RWPE2 (cell line): ENCODE measurements at regions not wholly inside any gene's neighbourhood (a gene's known extent, or its start where the extent isn't known, plus 50 kb on each side); places are given as distances from the start of the nearest gene placed in this dataset.
A peak's percentile ranks its signal among the peaks of the same experiment; 100 is the strongest.
"Not testable (repeated sequence)": the region's sequence is repeated elsewhere in the genome, so short reads cannot be mapped to it uniquely, and the experiment has no call there.

Experiments used
- ATAC-seq: fragments of 200-7000 bp; cut with Tn5 transposase; 3 replicates; pipeline ENCODE4 v1.9.1; 2021; ENCODE audit warnings: low read depth
- DNase-seq: peaks from one replicate; pipeline ENCODE4 v3.0.0-alpha.2; 2020; ENCODE audit warnings: low spot score
- H3K27ac ChIP-seq: fragments of 450-650 bp; 2 replicates; pipeline ENCODE4 v1.5.1; 2017; ENCODE audit warnings: mild to moderate bottlenecking; ENCODE audit not compliant: poor library complexity, severe bottlenecking
- H3K27me3 ChIP-seq: fragments of 250-450 bp; sonication (Bioruptor Pico); 2 replicates; pipeline ENCODE4 v1.5.1; 2021; ENCODE audit warnings: mild to moderate bottlenecking, moderate library complexity; ENCODE audit not compliant: insufficient read depth, poor library complexity, severe bottlenecking
- H3K36me3 ChIP-seq: fragments of 250-450 bp; sonication (Bioruptor Pico); 2 replicates; pipeline ENCODE4 v1.5.1; 2020; ENCODE audit warnings: low read depth, mild to moderate bottlenecking, moderate library complexity
- H3K4me1 ChIP-seq: fragments of 250-450 bp; sonication (Bioruptor Pico); 2 replicates; pipeline ENCODE4 v1.5.1; 2021; ENCODE audit warnings: mild to moderate bottlenecking, moderate library complexity; ENCODE audit not compliant: insufficient read depth, poor library complexity, severe bottlenecking
- H3K4me3 ChIP-seq: fragments of 250-450 bp; sonication (Bioruptor Pico); 2 replicates; pipeline ENCODE4 v1.5.1; 2021; ENCODE audit warnings: mild to moderate bottlenecking, moderate library complexity; ENCODE audit not compliant: severe bottlenecking
- H3K9me3 ChIP-seq: fragments of 250-450 bp; sonication (Bioruptor Pico); 2 replicates; pipeline ENCODE4 v1.5.1; 2021; ENCODE audit warnings: mild to moderate bottlenecking, moderate library complexity; ENCODE audit not compliant: severe bottlenecking
- TF ChIP-seq, protein P1 (sequence below): fragments of 450-650 bp; IDR thresholded peaks from one replicate; pipeline ENCODE4 v1.5.1; 2017; ENCODE audit warnings: mild to moderate bottlenecking, moderate library complexity; ENCODE audit not compliant: poor library complexity, severe bottlenecking

DNA sequence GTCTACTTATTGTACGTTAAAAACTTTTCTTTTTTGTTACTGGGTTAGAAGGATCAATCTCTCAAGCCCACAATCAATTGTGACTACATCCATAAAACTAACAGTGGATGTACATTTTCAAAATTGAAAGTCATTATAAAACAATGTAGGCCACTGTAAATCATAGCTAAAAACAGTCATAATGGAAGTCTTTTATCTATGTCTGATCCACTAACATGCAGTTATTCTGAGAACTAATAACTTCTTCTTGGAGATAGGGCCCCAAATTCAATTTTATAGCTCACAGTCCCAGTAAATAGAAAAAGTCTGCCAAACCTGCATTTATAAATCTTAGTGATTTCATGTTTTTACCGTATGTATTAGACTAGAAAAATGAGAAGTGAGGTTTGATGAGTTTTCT, 187.3 kb upstream of the MMS22L start:
- Histone ChIP-seq H3K36me3 (no peaks in the 10 kb centered on the region), H3K9me3 (no peaks in the 10 kb centered on the region), H3K27me3 (no peaks in the 10 kb centered on the region), H3K27ac (no peak overlapping the region), H3K4me1 (no peaks in the 10 kb centered on the region), H3K4me3 (no peak overlapping the region)
- TF ChIP-seq, protein P1, sequence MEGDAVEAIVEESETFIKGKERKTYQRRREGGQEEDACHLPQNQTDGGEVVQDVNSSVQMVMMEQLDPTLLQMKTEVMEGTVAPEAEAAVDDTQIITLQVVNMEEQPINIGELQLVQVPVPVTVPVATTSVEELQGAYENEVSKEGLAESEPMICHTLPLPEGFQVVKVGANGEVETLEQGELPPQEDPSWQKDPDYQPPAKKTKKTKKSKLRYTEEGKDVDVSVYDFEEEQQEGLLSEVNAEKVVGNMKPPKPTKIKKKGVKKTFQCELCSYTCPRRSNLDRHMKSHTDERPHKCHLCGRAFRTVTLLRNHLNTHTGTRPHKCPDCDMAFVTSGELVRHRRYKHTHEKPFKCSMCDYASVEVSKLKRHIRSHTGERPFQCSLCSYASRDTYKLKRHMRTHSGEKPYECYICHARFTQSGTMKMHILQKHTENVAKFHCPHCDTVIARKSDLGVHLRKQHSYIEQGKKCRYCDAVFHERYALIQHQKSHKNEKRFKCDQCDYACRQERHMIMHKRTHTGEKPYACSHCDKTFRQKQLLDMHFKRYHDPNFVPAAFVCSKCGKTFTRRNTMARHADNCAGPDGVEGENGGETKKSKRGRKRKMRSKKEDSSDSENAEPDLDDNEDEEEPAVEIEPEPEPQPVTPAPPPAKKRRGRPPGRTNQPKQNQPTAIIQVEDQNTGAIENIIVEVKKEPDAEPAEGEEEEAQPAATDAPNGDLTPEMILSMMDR, result no peak
- DNase-seq (no peak), ATAC-seq (no peak)

DNA sequence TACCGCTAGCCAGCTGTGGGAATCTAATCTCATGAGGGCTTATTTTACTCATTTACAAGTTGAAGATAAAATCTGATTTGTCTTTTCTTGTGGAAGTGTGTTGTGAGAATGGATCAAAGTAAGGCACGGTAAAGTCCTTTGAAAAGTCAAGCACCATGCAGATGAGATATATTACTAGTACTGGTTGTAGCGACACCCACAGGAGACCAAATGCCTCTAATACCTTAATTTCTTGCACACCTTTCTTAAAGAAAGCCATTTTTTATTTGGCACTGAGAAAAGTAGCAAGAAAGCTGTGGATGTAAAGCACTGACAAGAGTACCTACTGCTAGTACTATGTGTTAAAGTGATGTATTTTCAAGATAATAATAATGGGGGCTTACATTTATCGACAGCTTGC, 191.0 kb upstream of the MMS22L start:
- DNase-seq (no peak), ATAC-seq (no peak)
- no peaks in the 10 kb centered on the region for H3K27me3 ChIP-seq
- no peaks in the 10 kb centered on the region for H3K9me3 ChIP-seq
- TF ChIP-seq, protein P1, result no peak
- H3K4me3 ChIP-seq, result no peak overlapping the region
- no peak overlapping the region for H3K27ac ChIP-seq
- H3K4me1 ChIP-seq, result no peaks in the 10 kb centered on the region
- no peaks in the 10 kb centered on the region for H3K36me3 ChIP-seq

DNA sequence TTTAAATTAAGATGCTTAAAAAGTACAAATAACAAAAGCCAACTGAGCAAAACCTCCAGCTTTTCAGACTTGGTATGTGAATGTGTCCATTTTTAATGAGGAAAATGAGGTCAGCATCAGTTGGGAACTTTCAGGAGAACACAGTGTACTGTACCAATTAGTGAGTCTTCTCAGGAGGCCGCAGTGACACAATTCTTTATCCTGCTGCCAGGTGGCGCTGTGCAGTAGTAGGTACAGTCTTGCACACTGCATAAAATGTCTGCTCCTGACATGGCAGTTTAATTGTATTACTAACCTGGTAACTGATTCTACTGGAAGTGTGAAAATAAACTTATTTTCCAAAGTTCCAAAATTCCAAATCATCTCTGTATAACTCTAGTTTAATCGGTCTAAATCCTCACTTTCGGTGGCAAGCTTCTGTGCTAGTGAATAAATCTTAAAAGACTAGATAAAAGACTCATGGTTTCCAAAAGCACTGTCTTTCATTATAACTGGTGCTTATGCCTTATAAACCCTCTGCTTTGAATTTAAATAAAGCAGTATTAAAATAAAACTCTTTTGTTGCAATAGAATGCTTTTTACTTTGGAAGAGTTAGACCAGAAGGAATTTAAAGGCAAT, 214.8 kb upstream of the MMS22L start:
- Histone ChIP-seq H3K4me3 (no peak overlapping the region), H3K4me1 (no peaks in the 10 kb centered on the region), H3K27ac (no peak overlapping the region), H3K36me3 (no peaks in the 10 kb centered on the region), H3K27me3 (peaks cover 16% of the 10 kb centered on the region), H3K9me3 (no peaks in the 10 kb centered on the region)
- TF ChIP-seq, protein P1, result peak; percentile 90
- ATAC-seq, result peak; percentile 98
- no peak for DNase-seq

DNA sequence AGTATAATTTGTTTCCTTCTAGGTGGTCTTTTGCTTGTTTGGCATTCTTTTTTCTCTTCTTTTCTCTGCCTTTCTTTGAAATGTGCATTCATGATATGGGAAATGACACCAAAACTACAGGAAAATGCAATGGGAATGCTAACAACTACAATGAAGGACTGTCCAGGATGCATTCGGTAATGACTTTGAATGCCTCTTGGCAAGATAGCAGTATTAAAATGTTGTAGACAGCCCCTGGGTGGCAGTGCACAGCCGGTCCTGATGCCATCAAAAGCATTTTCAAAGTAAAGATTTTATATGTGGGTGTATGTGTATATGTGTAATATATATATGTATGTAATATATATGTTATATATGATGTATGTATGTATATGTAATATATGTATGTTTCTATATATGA, 218.8 kb upstream of the MMS22L start:
- no peaks in the 10 kb centered on the region for H3K4me1 ChIP-seq
- H3K36me3 ChIP-seq, result no peaks in the 10 kb centered on the region
- no peaks in the 10 kb centered on the region for H3K9me3 ChIP-seq
- H3K27ac ChIP-seq, result no peak overlapping the region
- TF ChIP-seq, protein P1, result peak; percentile 12
- no peak overlapping the region for H3K4me3 ChIP-seq
- no peak for DNase-seq
- H3K27me3 ChIP-seq, result peaks cover 16% of the 10 kb centered on the region
- no peak for ATAC-seq

- no peak overlapping the region for H3K4me3 ChIP-seq
- no peak for DNase-seq
- no peak for ATAC-seq
- TF ChIP-seq, protein P1, result no peak
- no peaks in the 10 kb centered on the region for H3K9me3 ChIP-seq
- no peaks in the 10 kb centered on the region for H3K4me1 ChIP-seq
- H3K27ac ChIP-seq, result no peak overlapping the region
- no peaks in the 10 kb centered on the region for H3K36me3 ChIP-seq
- no peaks in the 10 kb centered on the region for H3K27me3 ChIP-seq
Observed at GRCh38 chr6:97508646-97509045, 225.6 kb upstream of the MMS22L start.

DNA sequence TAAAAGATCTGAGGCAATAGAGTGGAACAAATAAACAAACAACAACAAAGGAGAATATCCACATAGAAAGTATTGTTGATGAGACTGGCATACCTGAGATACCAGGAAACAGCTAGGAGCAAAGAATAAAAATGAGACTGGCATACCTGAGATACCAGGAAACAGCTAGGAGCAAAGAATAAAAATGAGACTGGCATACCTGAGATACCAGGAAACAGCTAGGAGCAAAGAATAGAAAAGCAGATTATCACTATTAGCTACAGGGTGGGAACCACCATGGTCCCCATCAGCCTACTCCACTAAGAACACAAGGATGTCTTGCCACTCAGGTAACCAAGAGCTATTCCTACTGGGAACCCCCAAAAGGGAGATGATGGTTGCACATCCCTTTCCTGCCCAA, 230.2 kb upstream of the MMS22L start:
- DNase-seq, H3K36me3 ChIP-seq, H3K4me3 ChIP-seq, H3K27ac ChIP-seq, H3K27me3 ChIP-seq, H3K4me1 ChIP-seq, ATAC-seq, H3K9me3 ChIP-seq: not testable (repeated sequence)
